ENCODE measurements at regions not wholly inside any gene's neighbourhood (a gene's known extent, or its start where the extent isn't known, plus 50 kb on each side); places are given as distances from the start of the nearest gene placed in this dataset.

GRCh38 chr22:27057717-27058116, 400.3 kb downstream of the MIAT start:
- Histone ChIP-seq H3K36me3 (ENCODE audit: control insufficient read depth, insufficient read depth, low read length) (no peaks in the 10 kb centered on the region), H3K4me1 (ENCODE audit: control insufficient read depth, insufficient read depth, low read length) (peaks cover 12% of the 10 kb centered on the region), H3K9me3 (ENCODE audit: control insufficient read depth, insufficient read depth, low read length) (no peaks in the 10 kb centered on the region), H3K4me3 (ENCODE audit: low read depth, low read length) (no peak overlapping the region), H3K27ac (ENCODE audit: low read depth, low read length) (no peak overlapping the region), H3K27me3 (ENCODE audit: control insufficient read depth, insufficient read depth, low read length) (peaks cover 4% of the 10 kb centered on the region)
- no peak for DNase-seq (ENCODE audit: low read depth in 4 of 6, low spot score in 6 of 6)

- no peak overlapping the region for H3K4me3 ChIP-seq (ENCODE audit: low read depth, low read length)
- peaks cover 6% of the 10 kb centered on the region for H3K27me3 ChIP-seq (ENCODE audit: control insufficient read depth, insufficient read depth, low read length)
- H3K36me3 ChIP-seq (ENCODE audit: control insufficient read depth, insufficient read depth, low read length), result no peaks in the 10 kb centered on the region
- DNase-seq (ENCODE audit: low read depth in 4 of 6, low spot score in 6 of 6), result peak in 2 of 6 donors; percentile 67 to 80
- H3K27ac ChIP-seq (ENCODE audit: low read depth, low read length), result no peak overlapping the region
- peaks cover 12% of the 10 kb centered on the region for H3K4me1 ChIP-seq (ENCODE audit: control insufficient read depth, insufficient read depth, low read length)
- no peaks in the 10 kb centered on the region for H3K9me3 ChIP-seq (ENCODE audit: control insufficient read depth, insufficient read depth, low read length)
- WGBS (ENCODE audit: insufficient coverage), result 44% methylated on average over 7 of the region's 15 CpGs
These were observed 402.8 kb downstream of the MIAT start for GRCh38 chr22:27060190-27060589.

GRCh38 chr22:27062910-27063309, 405.5 kb downstream of the MIAT start:
- Histone ChIP-seq H3K4me1 (ENCODE audit: control insufficient read depth, insufficient read depth, low read length) (peaks cover 12% of the 10 kb centered on the region), H3K36me3 (ENCODE audit: control insufficient read depth, insufficient read depth, low read length) (no peaks in the 10 kb centered on the region), H3K4me3 (ENCODE audit: low read depth, low read length) (no peak overlapping the region), H3K9me3 (ENCODE audit: control insufficient read depth, insufficient read depth, low read length) (no peaks in the 10 kb centered on the region), H3K27ac (ENCODE audit: low read depth, low read length) (no peak overlapping the region), H3K27me3 (ENCODE audit: control insufficient read depth, insufficient read depth, low read length) (peaks cover 6% of the 10 kb centered on the region)
- no peak for DNase-seq (ENCODE audit: low read depth in 4 of 6, low spot score in 6 of 6)
- WGBS (ENCODE audit: insufficient coverage), result 67% methylated on average over 2 of the region's 2 CpGs

- WGBS (ENCODE audit: insufficient coverage), result 0% methylated on average over 3 of the region's 5 CpGs
- Histone ChIP-seq H3K4me3 (ENCODE audit: low read depth, low read length) (no peak overlapping the region), H3K27me3 (ENCODE audit: control insufficient read depth, insufficient read depth, low read length) (peaks cover 6% of the 10 kb centered on the region), H3K4me1 (ENCODE audit: control insufficient read depth, insufficient read depth, low read length) (peaks cover 12% of the 10 kb centered on the region), H3K36me3 (ENCODE audit: control insufficient read depth, insufficient read depth, low read length) (no peaks in the 10 kb centered on the region), H3K9me3 (ENCODE audit: control insufficient read depth, insufficient read depth, low read length) (no peaks in the 10 kb centered on the region), H3K27ac (ENCODE audit: low read depth, low read length) (no peak overlapping the region)
- peak in 2 of 6 donors; percentile 63 to 88 for DNase-seq (ENCODE audit: low read depth in 4 of 6, low spot score in 6 of 6)
These were observed 406.0 kb downstream of the MIAT start for GRCh38 chr22:27063406-27063805.

- 60% methylated on average over 1 of the region's 2 CpGs for WGBS (ENCODE audit: insufficient coverage)
- no peak for DNase-seq (ENCODE audit: low read depth in 4 of 6, low spot score in 6 of 6)
- peaks cover 12% of the 10 kb centered on the region for H3K4me1 ChIP-seq (ENCODE audit: control insufficient read depth, insufficient read depth, low read length)
- no peaks in the 10 kb centered on the region for H3K36me3 ChIP-seq (ENCODE audit: control insufficient read depth, insufficient read depth, low read length)
- H3K9me3 ChIP-seq (ENCODE audit: control insufficient read depth, insufficient read depth, low read length), result no peaks in the 10 kb centered on the region
- no peak overlapping the region for H3K4me3 ChIP-seq (ENCODE audit: low read depth, low read length)
- H3K27ac ChIP-seq (ENCODE audit: low read depth, low read length), result no peak overlapping the region
- H3K27me3 ChIP-seq (ENCODE audit: control insufficient read depth, insufficient read depth, low read length), result peaks cover 6% of the 10 kb centered on the region
These were observed 406.5 kb downstream of the MIAT start for GRCh38 chr22:27063841-27064240.

GRCh38 chr22:27064386-27064785, 407.0 kb downstream of the MIAT start:
- peaks cover 12% of the 10 kb centered on the region for H3K4me1 ChIP-seq (ENCODE audit: control insufficient read depth, insufficient read depth, low read length)
- no peaks in the 10 kb centered on the region for H3K9me3 ChIP-seq (ENCODE audit: control insufficient read depth, insufficient read depth, low read length)
- no peaks in the 10 kb centered on the region for H3K36me3 ChIP-seq (ENCODE audit: control insufficient read depth, insufficient read depth, low read length)
- no peak overlapping the region for H3K4me3 ChIP-seq (ENCODE audit: low read depth, low read length)
- WGBS (ENCODE audit: insufficient coverage), result 73% methylated on average over 1 of the region's 1 CpG
- no peak for DNase-seq (ENCODE audit: low read depth in 4 of 6, low spot score in 6 of 6)
- no peak overlapping the region for H3K27ac ChIP-seq (ENCODE audit: low read depth, low read length)
- peaks cover 6% of the 10 kb centered on the region for H3K27me3 ChIP-seq (ENCODE audit: control insufficient read depth, insufficient read depth, low read length)

- peak in 2 of 6 donors; percentile 52 to 65 for DNase-seq (ENCODE audit: low read depth in 4 of 6, low spot score in 6 of 6)
- WGBS (ENCODE audit: insufficient coverage), result no CpG with 5 or more reads among the region's 9 CpGs
These were observed 407.9 kb downstream of the MIAT start for GRCh38 chr22:27065279-27065678.

GRCh38 chr22:27066856-27067255, 409.5 kb downstream of the MIAT start:
- Histone ChIP-seq H3K4me3 (ENCODE audit: low read depth, low read length) (no peak overlapping the region), H3K9me3 (ENCODE audit: control insufficient read depth, insufficient read depth, low read length) (no peaks in the 10 kb centered on the region), H3K27ac (ENCODE audit: low read depth, low read length) (no peak overlapping the region), H3K27me3 (ENCODE audit: control insufficient read depth, insufficient read depth, low read length) (peaks cover 3% of the 10 kb centered on the region), H3K36me3 (ENCODE audit: control insufficient read depth, insufficient read depth, low read length) (no peaks in the 10 kb centered on the region), H3K4me1 (ENCODE audit: control insufficient read depth, insufficient read depth, low read length) (no peaks in the 10 kb centered on the region)
- DNase-seq (ENCODE audit: low read depth in 4 of 6, low spot score in 6 of 6), result peak in 1 of 6 donors; percentile 95
- WGBS (ENCODE audit: insufficient coverage), result 76% methylated on average over 12 of the region's 12 CpGs

More at GRCh38 chr22:27065279-27065678, 407.9 kb downstream of the MIAT start:
- Histone ChIP-seq H3K27me3 (ENCODE audit: control insufficient read depth, insufficient read depth, low read length) (peaks cover 6% of the 10 kb centered on the region), H3K4me1 (ENCODE audit: control insufficient read depth, insufficient read depth, low read length) (peaks cover 7% of the 10 kb centered on the region), H3K4me3 (ENCODE audit: low read depth, low read length) (no peak overlapping the region), H3K36me3 (ENCODE audit: control insufficient read depth, insufficient read depth, low read length) (no peaks in the 10 kb centered on the region), H3K27ac (ENCODE audit: low read depth, low read length) (no peak overlapping the region), H3K9me3 (ENCODE audit: control insufficient read depth, insufficient read depth, low read length) (no peaks in the 10 kb centered on the region)

- Histone ChIP-seq H3K36me3 (ENCODE audit: control insufficient read depth, insufficient read depth, low read length) (no peaks in the 10 kb centered on the region), H3K27ac (ENCODE audit: low read depth, low read length) (no peak overlapping the region), H3K27me3 (ENCODE audit: control insufficient read depth, insufficient read depth, low read length) (peaks cover 7% of the 10 kb centered on the region), H3K4me3 (ENCODE audit: low read depth, low read length) (no peak overlapping the region), H3K4me1 (ENCODE audit: control insufficient read depth, insufficient read depth, low read length) (peaks cover under 1% of the 10 kb centered on the region), H3K9me3 (ENCODE audit: control insufficient read depth, insufficient read depth, low read length) (no peaks in the 10 kb centered on the region)
- no peak for DNase-seq (ENCODE audit: low read depth in 4 of 6, low spot score in 6 of 6)
These were observed 410.7 kb downstream of the MIAT start for GRCh38 chr22:27068121-27068520.

GRCh38 chr22:27070594-27070993, 413.2 kb downstream of the MIAT start:
- H3K9me3 ChIP-seq (ENCODE audit: control insufficient read depth, insufficient read depth, low read length), result no peaks in the 10 kb centered on the region
- no peak overlapping the region for H3K4me3 ChIP-seq (ENCODE audit: low read depth, low read length)
- no peak overlapping the region for H3K27ac ChIP-seq (ENCODE audit: low read depth, low read length)
- peaks cover 7% of the 10 kb centered on the region for H3K27me3 ChIP-seq (ENCODE audit: control insufficient read depth, insufficient read depth, low read length)
- H3K36me3 ChIP-seq (ENCODE audit: control insufficient read depth, insufficient read depth, low read length), result no peaks in the 10 kb centered on the region
- H3K4me1 ChIP-seq (ENCODE audit: control insufficient read depth, insufficient read depth, low read length), result peaks cover 5% of the 10 kb centered on the region
- WGBS (ENCODE audit: insufficient coverage), result 42% methylated on average over 2 of the region's 8 CpGs
- no peak for DNase-seq (ENCODE audit: low read depth in 4 of 6, low spot score in 6 of 6)

Measured in spinal cord (tissue), 9 donors.